Heart right ventricle (tissue), 16 donors: ENCODE measurements at regions not wholly inside any gene's neighbourhood (a gene's known extent, or its start where the extent isn't known, plus 50 kb on each side); places are given as distances from the start of the nearest gene placed in this dataset.

Experiments
- ATAC-seq, 8 donors: fragments of 200-7000 bp; cut with Tn5 transposase; one replicate each; pipeline ENCODE4 v1.9.1; 2020; ENCODE audit warnings: mild to moderate bottlenecking in 8 of 8, moderate library complexity in 8 of 8, moderate number of reproducible peaks in 1 of 8
- DNase-seq, 2 donors: peaks; one replicate each; pipeline ENCODE4 v3.0.0-alpha.2; 2020
- H3K27ac ChIP-seq, 10 donors: fragments of 200-600 bp; sonication (generic) in 2 of 10; one replicate each; pipeline versions ENCODE4 v1.5.0 to v1.8.0; 2020 to 2022; ENCODE audit warnings: mild to moderate bottlenecking in 3 of 10
- H3K27me3 ChIP-seq, 7 donors: fragments of 200-600 bp; one replicate each; pipeline ENCODE4 v1.8.0; 2021 to 2022; ENCODE audit warnings: mild to moderate bottlenecking in 2 of 7
- H3K36me3 ChIP-seq, 9 donors: fragments of 200-600 bp; sonication (generic) in 1 of 9; one replicate each; pipeline versions ENCODE4 v1.5.0 to v1.8.0; 2020 to 2022; ENCODE audit warnings: mild to moderate bottlenecking in 2 of 9
- H3K4me1 ChIP-seq, 9 donors: fragments of 200-600 bp; sonication (generic) in 1 of 9; one replicate each; pipeline versions ENCODE4 v1.5.0 to v1.8.0; 2020 to 2022; ENCODE audit warnings: mild to moderate bottlenecking in 4 of 9
- H3K4me3 ChIP-seq, 10 donors: fragments of 200-600 bp; sonication (generic) in 2 of 10; one replicate each; pipeline versions ENCODE4 v1.5.0 to v1.8.0; 2020 to 2022; ENCODE audit warnings: mild to moderate bottlenecking in 7 of 10, moderate library complexity in 2 of 10
- H3K9me3 ChIP-seq, 11 donors: fragments of 200-600 bp in 10 of 11; sonication (generic) in 2 of 11; one replicate each; pipeline versions ENCODE4 v1.5.0 to v1.8.0; 2013 to 2022; ENCODE audit warnings: mild to moderate bottlenecking in 2 of 11, control low read depth in 1 of 11, moderate library complexity in 1 of 11
- WGBS, 2 donors: extraction: QIAGEN DNeasy Blood & Tissue Kit; methylation state at CpG; one replicate each; pipeline ENCODE4 v1.1.7; 2013; ENCODE audit warnings: inconsistent platforms in 1 of 2; 5-methylcytosine and 5-hydroxymethylcytosine counted together
- intact Hi-C, 10 donors: fragments of 100-400 bp; cut with DNase I; formaldehyde crosslinking; loops; one replicate each; pipeline versions ENCODE4 v1.11.1 to v1.14.2; 2022
- TF ChIP-seq, protein P1 (sequence below), 9 donors: fragments of 200-600 bp; sonication (generic) in 2 of 9; IDR thresholded peaks; one replicate each; pipeline versions ENCODE4 v1.5.0 to v1.8.0; 2021 to 2022; ENCODE audit warnings: antibody characterized with exemption in 9 of 9, mild to moderate bottlenecking in 5 of 9, moderate library complexity in 1 of 9
- donor health status: Arrhythmogenic right ventricular cardiomyopathy.
- donor health status: ischemic (EF 13 %, LVEDD 7.1; RV severe dilation, severe dysfunction).
- donor health status: healthy with polysubstance abuse.
- donor health status: DM: no; HTN: yes; CAD: no.
- donor health status: DM: no; HTN: no; CAD: no.
- donor health status: ischemic (EF 25% LVEDD 6.9; RV normal size, moderate dysfunction).
- donor health status: ischemic (EF 25% LVEDD 5.7; RV mildly dilated, moderate dysfunction).
- donor health status: healthy.
- donor health status: DM: yes; HTN: yes; CAD: no.
- donor health status: Ischemic cardiomyopathy.
- donor health status: ischemic (EF 35%, LVEDD 5.7; RV mildly dilated, moderate dysfunction).
- donor health status: nonischemic (EF 11% LVEDD 7.7; RV severe dilation, severe dysfunction).
- donor health status: DM: yes; HTN: yes; CAD: no.
- donor health status: PGD.
- donor health status: ischemic (EF 29% LVEDD 5.4; RV normal size, mild dysfunction).
- donor health status: nonischemic (EF 23%, LVEDD 6.1; RV moderate dilation, normal function).

DNA sequence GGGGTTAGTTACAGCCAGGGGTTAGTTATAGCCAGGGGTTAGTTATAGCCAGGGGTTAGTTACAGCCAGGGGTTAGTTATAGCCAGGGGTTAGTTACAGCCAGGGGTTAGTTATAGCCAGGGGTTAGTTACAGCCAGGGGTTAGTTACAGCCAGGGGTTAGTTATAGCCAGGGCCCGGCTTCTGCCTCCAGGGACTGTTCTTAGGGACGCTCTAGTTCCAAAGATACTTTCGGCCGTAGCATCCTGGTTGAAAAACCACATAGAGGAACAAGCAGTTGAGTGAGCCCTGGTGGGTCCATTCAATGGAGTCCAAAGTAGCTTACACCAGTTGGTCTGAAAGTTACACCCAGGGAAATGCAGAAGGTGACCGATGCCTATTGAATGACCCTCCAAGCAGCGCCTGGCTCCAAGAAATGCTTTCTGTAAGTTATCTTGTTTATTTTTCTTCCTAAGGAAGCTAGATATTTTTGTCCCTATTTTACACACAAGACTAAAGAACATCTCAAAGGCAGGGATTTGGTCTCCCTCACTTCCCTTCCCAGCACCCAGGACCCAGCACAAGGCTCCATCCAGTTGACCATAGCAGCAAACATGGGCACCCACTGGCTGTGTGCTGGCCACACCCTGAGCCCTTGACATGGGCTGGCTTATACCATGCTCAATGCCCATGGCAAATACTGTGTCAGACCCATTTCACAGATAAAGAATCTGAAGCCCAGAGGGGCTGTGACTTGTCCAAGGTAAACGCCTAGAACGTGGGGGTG lies 49.7 kb upstream of the SHISAL1 start:
- Histone ChIP-seq H3K4me3 (no peak overlapping the region), H3K36me3 (no peaks in the 10 kb centered on the region), H3K27me3 (no peaks in the 10 kb centered on the region), H3K4me1 (peaks cover 11 to 77% (median 50%) of the 10 kb centered on the region in 9 donors), H3K27ac (peak overlapping the region in 9 of 10 donors; percentile 22 to 89 (median 73)), H3K9me3 (no peaks in the 10 kb centered on the region)
- TF ChIP-seq, protein P1, sequence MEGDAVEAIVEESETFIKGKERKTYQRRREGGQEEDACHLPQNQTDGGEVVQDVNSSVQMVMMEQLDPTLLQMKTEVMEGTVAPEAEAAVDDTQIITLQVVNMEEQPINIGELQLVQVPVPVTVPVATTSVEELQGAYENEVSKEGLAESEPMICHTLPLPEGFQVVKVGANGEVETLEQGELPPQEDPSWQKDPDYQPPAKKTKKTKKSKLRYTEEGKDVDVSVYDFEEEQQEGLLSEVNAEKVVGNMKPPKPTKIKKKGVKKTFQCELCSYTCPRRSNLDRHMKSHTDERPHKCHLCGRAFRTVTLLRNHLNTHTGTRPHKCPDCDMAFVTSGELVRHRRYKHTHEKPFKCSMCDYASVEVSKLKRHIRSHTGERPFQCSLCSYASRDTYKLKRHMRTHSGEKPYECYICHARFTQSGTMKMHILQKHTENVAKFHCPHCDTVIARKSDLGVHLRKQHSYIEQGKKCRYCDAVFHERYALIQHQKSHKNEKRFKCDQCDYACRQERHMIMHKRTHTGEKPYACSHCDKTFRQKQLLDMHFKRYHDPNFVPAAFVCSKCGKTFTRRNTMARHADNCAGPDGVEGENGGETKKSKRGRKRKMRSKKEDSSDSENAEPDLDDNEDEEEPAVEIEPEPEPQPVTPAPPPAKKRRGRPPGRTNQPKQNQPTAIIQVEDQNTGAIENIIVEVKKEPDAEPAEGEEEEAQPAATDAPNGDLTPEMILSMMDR (IDR thresholded peaks at IDR 0.05): no peak
- ATAC-seq: no peak
- DNase-seq: peak in 1 of 2 donors; percentile 1
- intact Hi-C loops: loop anchor here in 2 of 10 donors (5.0 to 10.0 kb wide), 2 partner anchors 130 to 132 kb away; partner anchors contain the start of gene RTL6 (in 1 of the 2)
- 81 to 82% methylated on average over 8 of the region's 8 CpGs for WGBS, 2 donors
